ENCODE measurements at regions not wholly inside any gene's neighbourhood (a gene's known extent, or its start where the extent isn't known, plus 50 kb on each side); places are given as distances from the start of the nearest gene placed in this dataset.

DNA sequence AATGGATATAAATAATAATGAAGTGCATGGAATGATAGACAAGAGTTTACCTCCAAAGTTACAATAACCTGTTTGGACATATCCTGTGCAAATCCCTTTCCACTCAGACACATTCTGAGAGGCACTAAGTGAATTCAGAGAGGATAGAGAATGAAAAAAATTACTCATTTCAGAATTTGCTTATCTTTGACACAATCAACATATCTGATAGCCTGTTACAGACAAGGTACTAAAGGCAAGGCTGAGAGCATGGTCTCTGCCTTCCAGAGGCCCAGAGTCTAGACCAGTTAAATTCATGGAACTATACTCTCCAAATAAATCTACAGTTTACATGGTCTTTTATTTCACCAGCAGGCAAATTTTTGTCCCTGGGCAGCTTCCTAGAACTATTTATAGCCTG, 371.8 kb upstream of the PTGER4 start:
- no peak for TF ChIP-seq CTCF (IDR thresholded peaks at IDR 0.05; ENCODE audit: insufficient read depth, low read depth, low read length)
- H3K4me3 ChIP-seq (ENCODE audit: low read depth, low read length), result no peak overlapping the region
- no peak for DNase-seq (ENCODE audit: low read depth)

- TF ChIP-seq CTCF (IDR thresholded peaks at IDR 0.05; ENCODE audit: insufficient read depth, low read depth, low read length), result no peak
- no peak overlapping the region for H3K4me3 ChIP-seq (ENCODE audit: low read depth, low read length)
- DNase-seq (ENCODE audit: low read depth), result no peak
These were observed 372.7 kb upstream of the PTGER4 start for GRCh38 chr5:40306869-40307487.

DNA sequence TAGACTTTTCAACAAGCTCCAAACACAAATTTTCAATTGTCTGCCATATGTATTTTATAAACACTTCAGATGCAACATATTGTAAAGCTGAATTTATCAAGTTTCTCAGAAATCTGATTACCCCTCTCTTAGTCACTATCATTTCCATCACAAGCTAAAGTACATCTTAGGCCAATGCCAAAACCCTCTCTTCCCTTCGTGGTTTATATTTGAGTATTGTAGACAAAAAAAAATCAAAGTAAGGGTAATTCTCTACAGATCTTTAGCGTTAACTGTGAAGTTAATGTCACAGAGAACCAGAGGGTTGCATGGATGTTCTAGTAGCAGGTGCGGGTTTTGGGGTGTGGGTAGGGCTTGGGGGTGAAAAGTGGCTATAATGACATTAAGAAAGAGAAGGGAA, 387.7 kb upstream of the PTGER4 start:
- no peak overlapping the region for H3K4me3 ChIP-seq (ENCODE audit: low read depth, low read length)
- no peak for DNase-seq (ENCODE audit: low read depth)
- TF ChIP-seq CTCF (IDR thresholded peaks at IDR 0.05; ENCODE audit: insufficient read depth, low read depth, low read length), result no peak

- no peak for TF ChIP-seq CTCF (IDR thresholded peaks at IDR 0.05; ENCODE audit: insufficient read depth, low read depth, low read length)
- no peak overlapping the region for H3K4me3 ChIP-seq (ENCODE audit: low read depth, low read length)
- no peak for DNase-seq (ENCODE audit: low read depth)
These were observed 388.4 kb upstream of the PTGER4 start for GRCh38 chr5:40291338-40291737.

GRCh38 chr5:40288800-40289485, 390.8 kb upstream of the PTGER4 start:
- DNase-seq (ENCODE audit: low read depth), result peak; percentile 25
- peak; percentile 38 for TF ChIP-seq CTCF (IDR thresholded peaks at IDR 0.05; ENCODE audit: insufficient read depth, low read depth, low read length)
- no peak overlapping the region for H3K4me3 ChIP-seq (ENCODE audit: low read depth, low read length)

DNA sequence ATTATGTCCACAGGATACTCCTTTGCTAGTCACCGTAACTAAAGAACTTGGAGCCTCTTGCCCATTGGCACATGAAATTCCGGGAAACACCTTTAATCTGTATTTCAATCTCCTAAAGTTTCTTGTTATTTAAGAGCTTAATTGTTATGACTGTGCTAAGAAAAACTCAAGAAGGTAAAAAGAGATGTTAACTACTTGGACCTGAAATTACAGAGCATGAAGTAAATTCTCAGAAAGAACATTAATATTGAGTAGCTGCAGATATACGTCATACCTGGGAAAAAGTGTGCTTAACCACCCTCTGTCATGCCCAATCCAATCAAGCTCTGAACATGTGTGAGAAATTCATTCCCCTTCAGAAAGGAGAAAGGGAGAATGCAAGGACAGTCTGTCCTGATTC, 394.9 kb upstream of the PTGER4 start:
- no peak for TF ChIP-seq CTCF (IDR thresholded peaks at IDR 0.05; ENCODE audit: insufficient read depth, low read depth, low read length)
- no peak overlapping the region for H3K4me3 ChIP-seq (ENCODE audit: low read depth, low read length)

More for the DNA sequence above, 394.9 kb upstream of the PTGER4 start:
- DNase-seq (ENCODE audit: low read depth), result no peak
